A673 (cell line): ENCODE measurements at regions not wholly inside any gene's neighbourhood (a gene's known extent, or its start where the extent isn't known, plus 50 kb on each side); places are given as distances from the start of the nearest gene placed in this dataset.
"Not testable (repeated sequence)": the region's sequence is repeated elsewhere in the genome, so short reads cannot be mapped to it uniquely, and the experiment has no call there.

Experiments
- BruUV-seq: library from RNA; stranded (reverse); fragments of 400-500 nt; replicated peaks from 2 replicates; lab custom pipeline; 2021; lab: Mats Ljungman, UMichigan
- CTCF ChIA-PET: fragments of 300-600 bp; sonication (Branson Sonifier 250); formaldehyde crosslinking; loops from one replicate; lab custom pipeline; 2022; ENCODE audit warnings: antibody characterized with exemption; lab: Charles Lee
- POLR2A ChIA-PET: fragments of 300-600 bp; sonication (Branson Sonifier 250); formaldehyde crosslinking; loops from one replicate; lab custom pipeline; 2022; ENCODE audit warnings: antibody characterized with exemption; ENCODE audit not compliant: low non-redundant PET; lab: Charles Lee
- DNase-seq: peaks from one replicate; pipeline ENCODE4 v3.0.0-alpha.2; 2015; ENCODE audit warnings: low spot score
- H3K27ac ChIP-seq: fragments of 200-600 bp; sonication (generic); 2 replicates; pipeline ENCODE4 v1.5.1; 2016; ENCODE audit warnings: mixed run types, low read depth, mild to moderate bottlenecking, mixed read lengths, antibody characterized with exemption, low read length; ENCODE audit not compliant: poor library complexity, severe bottlenecking
- H3K27me3 ChIP-seq: fragments of 200-600 bp; sonication (generic); replicated peaks from 2 replicates; pipeline ENCODE4 v1.6.1; 2017; ENCODE audit warnings: mixed run types, low read depth, mild to moderate bottlenecking, mixed read lengths, antibody characterized with exemption, low read length; ENCODE audit not compliant: insufficient read depth, poor library complexity
- H3K36me3 ChIP-seq: fragments of 200-600 bp; sonication (generic); 2 replicates; pipeline ENCODE4 v1.6.1; 2016; ENCODE audit warnings: mixed run types, mild to moderate bottlenecking, mixed read lengths, antibody characterized with exemption, low read length; ENCODE audit not compliant: insufficient read depth, poor library complexity, severe bottlenecking
- H3K4me1 ChIP-seq: fragments of 200-600 bp; sonication (generic); 2 replicates; pipeline ENCODE4 v1.6.1; 2017; ENCODE audit warnings: mixed run types, mild to moderate bottlenecking, mixed read lengths, antibody characterized with exemption, low read length; ENCODE audit not compliant: insufficient read depth, poor library complexity, severe bottlenecking
- H3K4me3 ChIP-seq: fragments of 200-600 bp; sonication (generic); 2 replicates; pipeline ENCODE4 v1.5.1; 2016; ENCODE audit warnings: low read depth, mixed run types, mild to moderate bottlenecking, mixed read lengths, low read length; ENCODE audit not compliant: poor library complexity, severe bottlenecking
- H3K9me3 ChIP-seq: fragments of 200-600 bp; sonication (generic); 2 replicates; pipeline ENCODE4 v1.6.1; 2016; ENCODE audit warnings: mixed run types, low read depth, mild to moderate bottlenecking, mixed read lengths, antibody characterized with exemption, low read length; ENCODE audit not compliant: poor library complexity, severe bottlenecking
- CTCF ChIP-seq: fragments of 300-800, 200-600 bp; sonication (generic); conservative IDR thresholded peaks from 2 replicates; pipeline ENCODE4 v1.5.1; 2017; ENCODE audit warnings: low read depth, mild to moderate bottlenecking, antibody characterized with exemption, low read length, moderate library complexity, mixed read lengths
- EZH2 ChIP-seq: fragments of 200-600 bp; sonication (generic); IDR thresholded peaks from 2 replicates; pipeline ENCODE4 v1.6.1; 2017; ENCODE audit warnings: borderline replicate concordance, low read depth, mild to moderate bottlenecking, mixed read lengths, antibody characterized with exemption, low read length; ENCODE audit not compliant: poor library complexity, severe bottlenecking
- intact Hi-C: fragments of 100-400 bp; cut with micrococcal nuclease; formaldehyde crosslinking; loops from one replicate; pipeline ENCODE4 v1.10.0; 2022; ENCODE audit not compliant: unreplicated experiment

- H3K36me3 ChIP-seq, POLR2A ChIA-PET, BruUV-seq, H3K4me3 ChIP-seq, H3K27ac ChIP-seq, H3K4me1 ChIP-seq, intact Hi-C loops, H3K27me3 ChIP-seq, CTCF ChIA-PET, DNase-seq, H3K9me3 ChIP-seq: not testable (repeated sequence)
Observed at GRCh38 chr1:860941-861340, 62.8 kb upstream of the SAMD11 start.

GRCh38 chr1:861714-862113 lies 62.0 kb upstream of the SAMD11 start:
- Histone ChIP-seq H3K4me1 (peaks cover 5% of the 10 kb centered on the region), H3K27ac (no peak overlapping the region), H3K36me3 (no peaks in the 10 kb centered on the region), H3K9me3 (no peaks in the 10 kb centered on the region), H3K4me3 (no peak overlapping the region), H3K27me3 (no peaks in the 10 kb centered on the region)
- no peak for TF ChIP-seq EZH2
- no peak for TF ChIP-seq CTCF
- intact Hi-C loops = no loop called here
- ChIA-PET CTCF (no interaction called here), POLR2A (no interaction called here)
- no TSS peak for BruUV-seq
- no peak for DNase-seq

DNA sequence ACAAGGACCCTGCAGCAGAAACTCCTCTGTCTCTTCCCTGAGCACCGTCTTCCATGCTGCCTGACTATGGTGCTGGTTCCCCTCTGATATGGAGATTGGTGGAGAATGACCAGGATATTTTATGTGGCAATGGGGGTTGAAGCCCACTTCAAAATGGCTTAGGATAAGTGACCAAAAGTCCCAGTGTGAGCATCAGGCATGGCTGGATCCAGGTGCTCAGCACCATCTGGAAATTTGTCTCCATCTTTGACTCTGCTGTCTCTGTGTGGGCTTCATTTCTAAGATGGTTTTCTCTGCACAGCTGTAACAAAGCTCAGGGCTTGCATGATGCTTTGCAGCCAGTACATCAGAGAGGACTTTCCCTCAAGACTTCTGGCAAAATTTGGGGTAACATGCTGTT lies 61.1 kb upstream of the SAMD11 start:
- H3K4me3 ChIP-seq, CTCF ChIA-PET, BruUV-seq, POLR2A ChIA-PET, intact Hi-C loops, H3K27me3 ChIP-seq, DNase-seq, H3K36me3 ChIP-seq, H3K27ac ChIP-seq, H3K4me1 ChIP-seq, H3K9me3 ChIP-seq: not testable (repeated sequence)

DNA sequence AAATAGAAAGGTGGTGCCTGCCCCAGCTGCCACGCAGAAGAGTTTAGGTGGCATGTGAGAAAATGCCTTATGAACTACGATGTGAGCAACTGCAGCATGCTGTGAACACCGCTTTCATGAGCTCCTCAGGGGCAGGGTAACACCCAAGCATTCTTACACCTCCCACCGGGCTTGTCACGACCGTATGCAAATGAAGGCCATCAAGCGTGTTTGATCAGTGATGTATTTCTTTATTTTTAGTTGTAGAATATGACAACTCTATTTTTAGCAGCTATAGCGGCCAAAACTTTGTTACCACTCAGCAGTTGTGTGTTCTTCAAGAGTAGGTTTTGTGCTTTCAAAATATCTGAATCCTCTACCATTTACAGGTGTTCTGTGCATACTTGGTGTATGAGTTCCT lies 58.1 kb upstream of the SAMD11 start:
- H3K9me3 ChIP-seq, POLR2A ChIA-PET, BruUV-seq, H3K36me3 ChIP-seq, H3K27ac ChIP-seq, CTCF ChIA-PET, H3K4me1 ChIP-seq, H3K27me3 ChIP-seq, DNase-seq, H3K4me3 ChIP-seq: not testable (repeated sequence)
- intact Hi-C loops = loop anchor here (5.0 kb wide), 1 partner anchor 112 kb away; no protein-coding TSS in a partner anchor

- intact Hi-C loops = loop anchor here (5.0 kb wide), 1 partner anchor 111 kb away; no protein-coding TSS in a partner anchor
- ChIA-PET POLR2A (no interaction called here), CTCF (no interaction called here)
- BruUV-seq = no TSS peak
- TF ChIP-seq CTCF (no peak), EZH2 (no peak)
- Histone ChIP-seq H3K27ac (no peak overlapping the region), H3K4me3 (no peak overlapping the region), H3K27me3 (no peaks in the 10 kb centered on the region), H3K4me1 (no peaks in the 10 kb centered on the region), H3K36me3 (no peaks in the 10 kb centered on the region), H3K9me3 (no peaks in the 10 kb centered on the region)
- DNase-seq = no peak
Observed at GRCh38 chr1:866095-866494, 57.6 kb upstream of the SAMD11 start.

- H3K9me3 ChIP-seq, CTCF ChIA-PET, H3K4me3 ChIP-seq, BruUV-seq, H3K27me3 ChIP-seq, H3K36me3 ChIP-seq, DNase-seq, POLR2A ChIA-PET, H3K27ac ChIP-seq, H3K4me1 ChIP-seq: not testable (repeated sequence)
- intact Hi-C loops = loop anchor here (5.0 kb wide), 1 partner anchor 111 kb away; no protein-coding TSS in a partner anchor
Observed at GRCh38 chr1:866631-867299, 57.0 kb upstream of the SAMD11 start.
